HG03196 (cell line): ENCODE measurements at regions not wholly inside any gene's neighbourhood (a gene's known extent, or its start where the extent isn't known, plus 50 kb on each side); places are given as distances from the start of the nearest gene placed in this dataset.

Experiments
- ATAC-seq: cut with Tn5 transposase; IDR thresholded peaks from one replicate; pipeline ENCODE4 v1.9.1; 2021; ENCODE audit not compliant: unreplicated experiment

DNA sequence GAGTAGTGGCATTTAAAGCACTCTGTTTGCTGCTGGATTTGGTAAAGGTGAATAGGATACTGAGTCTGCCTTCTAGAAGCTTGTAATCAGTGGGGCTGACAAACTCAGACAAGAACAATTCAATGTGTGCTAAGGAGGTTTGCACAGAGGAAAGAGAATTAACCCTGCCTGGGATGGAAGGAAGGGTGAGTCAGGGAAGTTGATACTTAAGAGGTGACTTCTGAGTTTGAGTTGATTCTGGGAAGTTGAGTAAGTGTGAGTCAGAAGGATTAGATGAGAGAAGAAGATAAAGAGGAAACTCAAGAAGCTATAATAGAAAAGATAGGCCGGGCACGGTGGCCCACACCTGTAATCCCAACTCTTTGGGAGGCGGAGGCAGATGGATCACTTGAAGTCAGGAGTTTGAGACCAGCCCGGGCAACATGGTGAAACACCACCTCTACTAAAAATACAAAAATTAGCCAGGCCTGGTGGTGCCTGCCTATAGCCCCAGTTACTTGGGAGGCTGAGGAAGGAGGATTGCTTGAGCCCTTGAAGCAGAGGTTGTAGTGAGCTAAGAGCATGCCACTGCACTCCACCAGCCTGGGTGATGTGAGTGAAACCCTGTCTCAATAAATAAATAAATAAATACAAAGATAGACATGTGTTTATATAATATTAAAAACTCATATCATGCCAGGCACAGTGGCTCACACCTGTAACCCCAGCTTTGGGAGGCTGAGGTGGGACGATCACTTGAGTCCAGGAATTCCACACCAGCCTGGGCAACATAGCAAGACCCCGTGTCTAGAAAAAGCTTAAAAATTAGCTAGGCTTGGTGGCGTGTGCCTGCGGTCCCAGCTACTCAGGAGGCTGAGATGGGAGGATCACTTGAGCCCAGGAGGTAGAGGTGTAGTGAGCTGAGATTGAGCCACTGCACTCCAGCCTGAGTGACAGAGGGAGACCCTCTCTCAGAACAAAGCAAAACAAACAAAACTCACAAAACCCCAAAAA is 126.8 kb upstream of the CPM start:
- ATAC-seq = no peak

DNA sequence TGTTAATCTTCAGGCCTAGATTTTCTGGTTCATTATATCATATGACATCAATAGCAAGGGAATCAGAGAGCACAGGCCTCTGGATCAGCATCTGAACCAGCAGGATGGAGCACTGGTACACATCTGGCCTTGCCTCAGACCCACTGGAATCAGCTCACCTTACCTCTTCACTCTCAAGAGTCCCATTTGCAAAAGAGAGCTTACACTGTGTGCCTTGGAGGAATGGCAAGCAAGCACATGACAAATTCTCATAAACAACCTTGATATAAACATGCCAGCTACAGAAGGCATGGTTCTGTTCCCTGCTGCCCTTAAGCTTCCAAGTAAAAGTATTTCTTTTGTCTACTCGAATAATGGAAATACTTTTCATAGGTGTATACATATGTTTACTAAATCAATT is 128.6 kb upstream of the CPM start:
- no peak for ATAC-seq

DNA sequence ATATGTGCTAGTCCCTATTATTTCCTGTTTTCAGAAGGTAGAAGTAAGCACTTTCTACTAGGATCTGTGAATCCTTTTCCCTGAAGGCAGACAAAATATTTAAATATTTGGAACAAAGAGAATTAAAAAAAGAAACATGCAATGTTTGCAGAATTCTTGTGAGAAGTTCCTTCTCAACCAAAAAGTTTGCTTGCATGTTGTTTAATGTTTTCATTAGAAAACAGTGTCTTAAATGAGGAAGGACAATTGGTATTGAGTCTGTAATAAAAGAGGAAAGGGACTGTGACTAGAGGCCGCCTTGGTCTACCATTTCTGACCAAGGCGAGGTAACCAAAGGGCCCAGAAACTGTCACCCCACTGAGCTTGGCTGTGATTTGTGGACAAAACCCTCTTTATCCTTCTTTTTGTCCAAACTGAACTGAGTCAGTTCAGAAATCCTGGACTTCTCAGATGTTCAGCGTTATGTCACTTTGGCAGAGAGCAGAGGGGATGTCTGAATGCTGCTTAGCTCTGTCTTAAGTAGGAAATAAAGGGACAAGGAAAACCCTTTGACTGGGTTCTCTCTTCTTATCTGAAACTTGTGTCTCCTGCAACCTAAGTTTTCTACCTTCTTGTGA is 129.8 kb upstream of the CPM start:
- no peak for ATAC-seq

DNA sequence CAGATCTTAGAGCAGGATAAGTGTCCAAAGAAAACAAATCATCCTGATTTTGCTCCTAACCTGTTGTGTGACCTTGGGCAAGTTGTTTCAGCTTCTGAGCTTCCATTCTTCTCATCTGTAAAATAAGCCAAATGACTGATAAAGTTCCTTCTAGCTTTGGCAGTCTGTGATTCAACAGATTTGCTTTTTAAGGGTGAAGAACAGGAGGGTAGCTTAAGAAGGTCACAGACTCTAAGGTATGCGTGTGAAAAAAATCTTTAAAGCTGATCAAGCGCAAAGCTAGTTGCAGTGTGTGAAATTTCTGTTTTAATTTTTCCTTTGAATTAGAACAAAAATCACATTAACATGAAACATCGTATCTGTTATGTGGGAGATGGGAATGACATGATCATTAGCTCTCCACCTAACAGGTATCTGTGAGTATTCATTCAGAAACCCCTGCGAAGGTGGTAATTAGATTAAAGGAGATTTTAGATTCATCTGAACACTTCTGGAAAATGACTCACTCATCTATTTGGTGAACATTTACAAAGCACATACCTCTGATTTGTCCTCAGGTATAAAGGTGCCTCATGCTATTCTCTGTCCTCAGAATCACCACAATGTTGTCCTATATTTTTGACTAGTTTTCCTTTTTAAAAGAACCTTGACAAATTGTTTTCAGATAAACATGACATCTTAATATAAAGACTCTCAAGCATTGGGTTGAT is 131.9 kb upstream of the CPM start:
- ATAC-seq = no peak

DNA sequence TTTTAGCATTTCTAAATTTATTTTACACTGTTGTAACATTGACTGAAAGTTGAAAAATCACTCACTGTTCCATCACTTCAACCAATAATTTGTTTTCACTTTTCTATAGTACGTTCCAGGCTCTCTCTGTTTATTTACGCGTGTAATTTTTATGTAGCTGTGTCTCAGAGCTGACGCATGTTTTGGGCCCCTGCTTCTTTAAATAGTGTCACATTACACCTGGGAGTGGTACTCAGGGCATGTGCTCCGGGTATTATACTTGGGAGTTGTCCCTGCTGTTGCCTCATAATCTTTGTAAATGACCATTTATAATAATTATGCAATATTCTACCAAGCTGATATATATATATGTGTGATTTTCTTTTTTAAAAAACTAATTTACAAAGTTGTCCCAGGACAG is 132.8 kb upstream of the CPM start:
- ATAC-seq = no peak

DNA sequence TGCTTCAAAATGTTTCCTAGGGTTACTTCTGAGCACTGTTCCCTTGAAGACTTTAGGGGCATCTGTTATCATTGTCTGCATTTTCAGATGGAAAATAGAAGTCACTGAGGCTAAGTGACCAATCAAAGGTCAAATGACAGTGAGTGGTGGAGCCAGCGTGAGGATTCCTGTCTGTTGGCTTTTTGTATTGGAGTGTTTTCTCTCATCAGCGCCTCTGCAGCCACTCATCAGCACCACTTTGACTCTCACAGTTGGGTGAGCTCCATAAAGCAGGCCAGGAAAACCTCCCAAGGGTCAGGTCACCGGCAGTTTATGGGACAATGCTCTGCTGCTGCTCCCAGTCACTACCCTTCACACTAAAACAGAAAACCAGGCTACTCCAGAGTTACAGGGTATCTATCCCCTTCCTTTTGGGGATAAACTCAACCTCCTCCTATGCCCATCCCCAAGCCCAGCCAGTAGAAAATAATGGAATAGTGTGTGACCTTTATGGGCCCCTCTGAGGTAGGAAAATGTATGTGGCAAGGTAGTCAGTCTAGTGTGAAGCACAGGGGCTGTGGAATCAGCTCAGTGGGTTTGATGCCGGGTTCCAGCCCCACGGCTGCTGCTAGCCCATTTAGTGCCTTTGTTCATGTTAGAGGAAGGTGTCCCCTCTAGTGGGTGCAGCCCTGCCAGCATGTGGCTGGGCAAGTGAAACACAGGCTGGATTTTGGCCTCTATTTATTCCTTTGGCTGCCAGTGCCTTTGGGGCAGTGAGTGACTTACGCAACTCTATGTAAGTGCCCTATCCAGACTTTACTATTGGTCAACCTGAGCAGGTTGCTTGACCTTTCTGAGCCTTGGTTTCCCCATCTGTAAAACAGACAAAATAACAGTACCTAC is 133.8 kb upstream of the CPM start:
- no peak for ATAC-seq

DNA sequence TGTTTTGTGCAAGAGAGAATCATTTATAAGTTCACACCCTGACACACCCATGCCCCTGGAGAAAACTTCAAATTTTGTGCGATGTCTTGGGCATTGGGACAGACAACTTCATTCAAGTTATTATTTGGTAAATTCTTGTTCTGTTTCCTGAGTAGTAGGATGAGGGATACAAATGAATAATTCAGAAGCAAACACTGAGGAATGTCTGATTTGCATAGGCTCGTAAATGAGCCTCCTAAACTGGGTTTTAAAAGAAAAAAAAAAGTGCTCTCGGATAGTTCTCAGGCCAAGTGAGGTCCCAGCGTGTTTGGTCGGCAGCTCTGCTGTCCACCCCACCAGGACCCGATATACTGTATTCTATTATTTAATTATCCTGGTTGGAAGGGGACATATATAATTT is 134.7 kb upstream of the CPM start:
- no peak for ATAC-seq

DNA sequence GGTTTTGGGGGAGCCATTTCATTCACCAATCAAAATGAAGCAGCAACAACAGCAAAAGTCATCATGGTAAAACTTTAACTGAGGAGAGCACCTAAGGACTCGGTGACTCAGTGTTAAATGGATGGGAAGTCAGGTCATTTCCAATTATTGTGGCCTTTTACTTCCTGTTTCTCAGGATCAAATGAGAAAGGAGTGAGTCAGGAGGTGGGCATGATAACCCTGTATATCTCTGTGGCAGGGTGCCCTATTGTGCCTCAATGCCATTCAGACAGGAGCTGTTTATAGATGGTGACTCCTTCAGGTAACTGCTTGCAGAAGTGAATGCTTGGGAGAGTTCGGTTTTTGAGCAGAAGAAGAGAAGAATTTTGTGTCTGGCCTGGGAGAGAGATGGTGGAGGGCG is 135.5 kb upstream of the CPM start:
- peak; percentile 57 for ATAC-seq

DNA sequence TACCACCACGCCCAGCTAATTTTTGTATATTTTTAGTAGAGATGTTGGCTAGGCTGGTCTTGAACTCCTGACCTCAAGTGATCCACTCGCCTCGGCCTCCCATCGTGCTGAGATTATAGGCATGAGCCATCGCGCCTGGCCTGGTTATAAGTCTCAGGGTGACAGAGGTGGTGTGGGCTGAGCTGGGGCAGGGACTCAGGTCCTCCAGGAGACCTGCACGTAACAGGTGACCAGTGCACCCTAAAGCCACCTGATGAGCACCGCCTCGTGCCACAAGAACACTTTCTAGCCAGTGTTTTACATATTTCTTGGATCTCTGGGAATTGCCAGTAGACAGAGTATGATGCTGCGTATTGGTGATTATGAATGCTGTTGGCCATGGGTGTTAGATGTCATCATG is 136.5 kb upstream of the CPM start:
- ATAC-seq = no peak

DNA sequence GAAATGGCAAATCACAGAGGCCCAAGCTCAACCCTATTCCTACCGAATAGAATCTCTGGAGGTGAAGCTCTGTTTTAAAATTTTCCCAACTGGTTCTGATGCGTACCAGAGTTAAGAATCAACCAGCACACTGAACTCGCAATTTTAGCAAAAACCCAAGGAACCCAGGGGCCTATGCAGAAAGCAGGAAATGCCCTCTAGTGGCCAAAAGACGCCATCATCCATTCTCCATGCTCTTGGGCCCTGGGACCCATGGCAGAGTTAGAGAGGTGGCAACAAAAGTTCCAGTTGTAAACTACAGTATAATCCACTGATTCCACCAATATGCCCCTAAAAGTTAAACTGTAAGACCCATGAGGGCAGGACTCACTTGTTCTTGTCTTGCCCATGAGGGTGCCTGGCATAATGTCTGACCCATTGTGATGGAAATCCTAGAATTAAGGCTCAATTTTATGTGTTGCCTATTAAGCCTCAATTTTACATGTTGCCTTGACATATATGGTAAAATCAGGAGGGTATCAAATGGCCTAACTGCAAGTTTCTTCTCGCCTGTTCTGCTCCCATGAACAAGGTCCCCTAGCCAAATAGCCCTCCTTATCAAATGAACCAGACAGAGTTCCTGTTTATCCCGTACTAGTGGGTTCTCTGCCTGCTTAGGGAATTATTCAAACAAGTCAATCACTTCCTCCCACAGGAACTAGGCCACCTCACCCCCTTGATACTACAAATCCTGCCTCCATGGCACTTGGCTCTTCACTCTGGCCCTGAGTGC is 137.5 kb upstream of the CPM start:
- peak; percentile 73 for ATAC-seq

DNA sequence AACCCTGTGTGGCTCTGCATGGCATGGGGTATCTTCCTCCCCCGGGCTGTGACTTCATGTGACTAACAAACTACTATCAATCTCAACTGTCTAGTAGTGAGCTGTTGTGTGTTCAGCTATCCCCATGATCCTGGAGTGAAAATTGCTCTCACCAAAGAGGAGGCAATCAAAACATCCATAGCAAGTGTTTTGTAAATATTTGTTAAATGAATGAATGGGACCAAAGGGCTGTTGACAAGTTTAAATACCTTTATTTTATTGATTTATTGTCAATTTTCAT is 138.1 kb upstream of the CPM start:
- no peak for ATAC-seq

DNA sequence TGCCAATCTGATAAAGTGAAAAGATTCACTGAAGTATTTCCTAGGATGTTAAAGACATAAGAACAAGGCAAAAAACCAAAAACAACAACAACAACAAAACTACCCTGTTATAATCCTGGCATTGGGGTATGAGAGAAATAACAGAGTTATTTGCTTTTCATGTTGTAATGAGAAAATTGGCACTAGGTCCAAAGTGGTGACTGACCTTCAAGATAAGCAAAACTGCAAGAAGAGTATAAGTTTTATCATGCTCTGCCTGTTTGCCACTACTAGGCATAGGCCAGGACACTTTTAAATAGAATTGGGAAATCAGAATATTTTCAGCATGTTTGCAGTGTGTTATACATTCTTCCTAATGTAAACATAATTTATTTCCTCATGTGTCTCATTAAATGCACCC is 140.1 kb upstream of the CPM start:
- ATAC-seq = no peak

DNA sequence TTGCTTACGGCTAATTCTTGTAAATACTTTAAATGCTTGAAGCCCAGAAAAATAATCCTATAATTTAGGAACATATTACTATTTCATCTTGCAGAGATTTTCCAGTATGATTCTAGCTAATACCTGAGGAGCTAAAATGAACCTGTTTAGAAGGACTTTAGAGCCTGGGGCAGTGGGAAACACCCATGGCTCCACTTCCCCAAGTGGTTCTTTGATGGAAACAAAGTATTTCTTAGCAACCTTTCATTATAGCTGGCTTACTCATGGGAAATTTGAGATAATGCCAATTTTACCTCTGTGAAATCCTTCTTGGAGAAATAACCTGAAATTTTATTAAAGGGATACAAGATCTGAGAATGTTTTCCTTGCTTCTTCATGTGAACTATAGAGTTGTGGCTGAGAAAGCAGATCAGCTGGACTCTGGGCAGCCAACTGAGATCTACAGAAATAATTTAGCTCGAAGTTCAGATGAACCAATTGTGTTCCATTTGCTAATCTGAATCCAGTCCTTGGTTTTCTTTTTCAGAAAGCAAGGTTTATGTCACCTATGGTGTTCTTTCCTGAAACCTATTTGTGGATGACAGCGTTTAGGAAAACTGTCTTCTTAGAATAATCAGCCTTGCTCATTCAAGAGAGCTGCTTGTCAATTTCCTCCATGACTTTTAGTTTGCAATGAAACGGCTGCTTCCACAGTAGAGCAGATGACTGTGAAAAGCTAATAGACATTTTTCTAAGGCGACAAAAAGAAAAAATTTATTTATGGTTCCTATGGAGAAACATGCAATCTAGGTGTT is 141.8 kb upstream of the CPM start:
- ATAC-seq = no peak

DNA sequence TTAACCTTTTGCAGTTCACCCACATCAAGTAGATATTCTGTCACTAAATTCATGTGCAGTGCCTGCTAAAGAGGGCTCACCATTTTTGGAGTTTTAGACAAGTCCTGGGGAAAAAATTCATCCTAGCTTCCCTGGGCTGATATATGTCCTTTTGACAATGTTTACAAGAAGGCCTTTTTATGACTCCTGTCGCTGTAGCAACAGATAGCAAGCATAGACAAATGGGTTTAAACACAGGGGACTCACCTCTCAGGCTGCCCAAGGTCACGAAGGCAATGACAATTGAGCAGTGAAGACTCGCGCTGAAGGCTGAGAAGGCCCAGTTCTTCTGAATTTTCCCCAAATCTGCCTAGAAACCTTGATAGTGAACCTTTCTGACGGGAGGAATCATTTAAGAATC is 150.7 kb upstream of the CPM start:
- no peak for ATAC-seq

DNA sequence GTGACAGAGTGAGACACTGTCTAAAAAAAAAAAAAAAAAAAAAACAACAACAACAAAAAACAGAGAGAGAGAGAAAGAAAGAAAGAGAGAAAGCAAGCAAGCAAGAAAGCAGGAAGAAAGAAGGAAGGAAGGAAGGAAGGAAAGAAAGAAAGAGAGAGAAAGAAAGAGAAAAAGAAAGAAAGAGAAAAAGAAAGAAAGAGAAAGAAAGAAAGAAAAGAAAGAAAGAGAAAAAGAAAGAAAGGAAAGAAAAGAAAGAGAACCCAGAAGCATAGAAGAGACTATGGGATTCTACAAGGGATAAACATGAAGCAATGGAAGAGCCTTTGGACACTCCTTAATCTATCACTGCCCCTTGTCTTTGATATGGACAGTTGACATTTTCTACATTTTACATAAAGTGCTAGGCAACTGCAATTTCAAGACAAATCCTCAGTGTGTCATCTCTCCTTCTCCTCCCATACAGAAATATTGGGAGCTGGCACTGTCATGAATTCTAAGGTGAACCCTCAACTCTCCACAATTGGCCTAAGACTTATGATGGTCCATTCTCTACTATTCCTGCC is 151.9 kb upstream of the CPM start:
- no peak for ATAC-seq

DNA sequence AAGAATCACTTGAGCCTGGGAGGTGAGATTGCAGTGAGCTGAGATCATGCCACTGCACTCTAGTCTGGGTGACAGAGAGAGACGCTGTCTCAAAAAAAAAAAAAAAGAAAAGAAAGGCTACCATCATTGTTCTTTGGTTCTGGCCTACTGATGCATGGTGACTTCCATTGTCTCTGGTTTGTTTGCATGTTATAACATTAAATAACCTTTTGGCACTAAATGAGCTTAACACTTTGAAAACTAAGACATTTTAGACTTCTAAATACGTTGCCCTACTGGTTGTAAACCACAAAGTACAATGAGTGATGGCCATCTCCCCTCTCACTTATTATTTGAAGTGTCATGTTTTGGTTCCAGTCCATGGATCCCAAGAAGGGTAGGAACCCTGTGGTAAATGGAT is 152.9 kb upstream of the CPM start:
- no peak for ATAC-seq

DNA sequence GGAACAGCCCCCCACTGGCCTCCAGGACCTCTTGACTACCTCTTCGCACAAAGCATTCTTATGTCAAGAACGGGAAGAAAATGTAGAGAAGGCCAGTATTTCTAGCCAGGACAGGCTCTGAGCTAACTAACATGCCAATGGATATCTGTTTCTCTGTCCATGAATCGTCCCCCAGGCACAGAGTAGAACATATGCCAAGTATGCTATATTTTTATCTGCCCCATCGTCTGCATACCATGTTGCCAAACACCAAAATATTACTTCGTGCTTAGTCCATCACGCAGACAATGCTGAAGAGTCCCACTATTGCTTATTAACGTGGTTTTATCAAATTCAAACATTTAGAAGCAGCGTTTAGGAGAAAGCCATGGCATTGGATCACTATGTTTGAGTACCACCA is 151.4 kb upstream of the CPSF6 start:
- no peak for ATAC-seq

DNA sequence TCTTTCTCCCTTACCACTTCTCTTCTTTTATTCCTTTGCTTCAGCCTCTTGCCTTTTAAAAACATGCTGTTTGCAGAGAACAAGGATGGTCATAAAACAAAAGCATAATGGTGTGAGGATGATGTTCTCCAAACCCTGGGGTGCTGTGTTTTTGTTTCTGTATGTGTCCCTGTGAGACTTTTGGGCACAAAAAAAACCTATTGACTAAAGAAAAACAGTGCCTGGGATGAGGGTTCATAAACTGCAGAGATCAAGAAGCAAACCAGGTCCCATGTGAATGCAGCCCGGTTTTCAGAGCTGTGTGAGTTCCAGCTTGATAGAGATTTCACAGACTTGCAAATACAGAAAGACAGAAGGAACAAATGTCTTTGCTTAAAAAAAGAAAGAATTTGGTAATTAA is 148.6 kb upstream of the CPSF6 start:
- ATAC-seq = no peak

DNA sequence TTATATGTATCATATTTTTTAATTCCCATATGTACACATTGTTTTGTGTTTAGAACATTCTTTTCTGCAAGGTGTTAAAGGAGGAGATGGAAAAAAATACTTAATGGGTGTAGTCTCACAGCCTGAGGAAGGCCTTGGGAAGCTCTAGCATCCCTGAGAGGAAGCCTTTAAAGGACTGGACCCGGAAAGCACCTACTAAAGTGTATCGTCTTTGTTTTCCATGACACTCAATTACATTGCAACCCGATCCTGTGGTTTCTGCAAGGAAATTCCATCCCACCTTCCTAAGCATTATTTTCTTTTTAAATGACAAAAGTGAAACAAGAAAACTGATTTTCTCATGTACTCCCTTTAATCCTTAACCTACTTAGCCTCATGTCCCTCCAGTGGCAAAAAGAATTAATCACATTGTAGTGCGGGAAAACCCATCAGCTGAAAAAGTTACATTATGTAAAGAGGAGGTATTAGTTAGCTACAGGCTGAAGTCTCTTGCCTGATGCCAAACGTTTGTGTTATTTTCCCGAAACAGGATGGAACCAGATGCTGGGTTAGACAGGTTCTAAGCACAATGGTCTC is 147.8 kb upstream of the CPSF6 start:
- ATAC-seq = no peak
